Ammon's horn (tissue), 1 donor: ENCODE measurements at regions not wholly inside any gene's neighbourhood (a gene's known extent, or its start where the extent isn't known, plus 50 kb on each side); places are given as distances from the start of the nearest gene placed in this dataset.
"Not testable (repeated sequence)": the region's sequence is repeated elsewhere in the genome, so short reads cannot be mapped to it uniquely, and the experiment has no call there.

Experiments used
- DNase-seq: peaks from one replicate; pipeline ENCODE4 v3.0.0-alpha.2; 2016; ENCODE audit warnings: low spot score

DNA sequence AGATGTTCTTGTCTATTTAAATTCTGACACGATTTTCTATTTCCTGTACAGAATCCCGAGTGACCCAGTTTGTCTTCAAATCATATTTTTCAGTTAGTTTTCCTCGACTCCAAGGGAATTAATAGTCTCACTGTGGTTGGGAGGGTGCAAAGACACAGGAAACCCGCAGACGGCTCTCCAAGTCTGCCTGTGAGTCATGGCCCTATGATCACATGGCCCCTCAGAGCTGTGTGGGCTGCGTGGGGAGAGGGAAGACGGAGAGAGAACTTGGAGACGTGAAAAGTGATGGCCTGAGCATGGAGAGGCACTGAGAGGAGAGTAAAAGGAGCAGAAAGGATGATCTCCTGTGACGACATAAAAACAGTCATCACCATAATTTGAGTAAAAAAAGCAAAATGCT, 989.9 kb downstream of the DCDC2C start:
- DNase-seq: no peak

DNA sequence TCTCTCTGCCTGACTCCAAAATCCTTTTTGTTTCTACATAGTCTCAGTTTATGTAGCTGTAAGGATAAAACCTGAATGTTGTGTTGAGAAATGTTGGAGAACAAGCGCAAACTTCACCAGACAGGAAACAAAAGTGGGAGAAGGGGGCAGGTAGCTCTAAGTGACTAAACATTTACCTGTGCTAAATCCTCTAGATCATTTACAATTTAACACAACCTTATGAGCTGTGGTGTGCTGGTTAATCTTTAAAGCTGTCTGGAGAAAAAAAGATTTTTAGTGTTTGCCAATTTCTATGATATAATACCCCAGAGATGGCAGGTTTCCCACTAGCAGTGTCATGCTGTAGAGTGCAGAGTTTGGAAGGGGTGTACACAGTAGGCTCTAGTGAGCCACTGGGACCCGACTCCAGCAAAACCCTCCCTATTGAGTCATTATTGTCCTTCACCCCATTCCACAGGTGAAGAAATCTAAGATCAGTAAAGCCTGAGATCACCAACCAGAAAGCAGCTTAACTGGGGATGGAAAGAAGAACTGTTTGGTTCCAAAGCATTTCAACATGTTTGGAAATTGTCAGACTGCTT, 992.0 kb downstream of the DCDC2C start:
- no peak for DNase-seq

DNA sequence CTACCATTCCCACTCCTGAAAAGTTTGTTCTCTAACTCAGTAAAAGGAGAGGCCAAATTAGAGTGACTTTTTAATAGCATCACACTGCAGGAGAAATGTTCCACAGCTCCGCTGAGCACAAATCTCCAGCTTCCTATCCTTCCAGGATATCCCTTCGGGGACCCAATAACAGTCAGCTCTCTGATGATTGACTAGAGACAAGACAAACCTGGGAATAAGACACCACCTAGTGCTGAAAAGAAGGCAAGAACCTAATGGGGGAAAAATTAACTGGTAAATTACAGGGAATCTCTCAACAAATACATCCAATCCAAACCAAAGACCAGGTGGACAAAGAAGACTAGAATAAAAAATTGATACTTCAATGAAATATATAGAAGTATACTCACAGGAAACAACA, 977.1 kb upstream of the SOX11 start:
- no peak for DNase-seq

DNA sequence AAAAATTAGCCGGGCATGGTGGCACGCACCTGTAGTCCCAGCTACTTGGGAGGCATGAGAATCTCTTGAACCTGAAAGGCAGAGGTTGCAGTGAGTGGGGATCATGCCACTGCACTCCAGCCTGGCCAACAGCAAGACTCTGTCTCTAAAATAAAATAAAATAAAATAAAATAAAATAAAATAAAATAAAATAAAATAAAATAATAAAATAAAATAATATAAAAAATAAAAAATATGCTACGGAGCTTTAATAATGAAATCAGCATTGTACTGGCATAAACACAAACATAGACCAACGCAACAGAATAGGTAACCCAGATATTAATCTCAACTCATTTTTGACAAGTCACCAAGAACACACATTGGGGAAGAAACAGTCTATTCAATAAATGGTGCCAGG, 973.4 kb upstream of the SOX11 start:
- DNase-seq: no peak

DNA sequence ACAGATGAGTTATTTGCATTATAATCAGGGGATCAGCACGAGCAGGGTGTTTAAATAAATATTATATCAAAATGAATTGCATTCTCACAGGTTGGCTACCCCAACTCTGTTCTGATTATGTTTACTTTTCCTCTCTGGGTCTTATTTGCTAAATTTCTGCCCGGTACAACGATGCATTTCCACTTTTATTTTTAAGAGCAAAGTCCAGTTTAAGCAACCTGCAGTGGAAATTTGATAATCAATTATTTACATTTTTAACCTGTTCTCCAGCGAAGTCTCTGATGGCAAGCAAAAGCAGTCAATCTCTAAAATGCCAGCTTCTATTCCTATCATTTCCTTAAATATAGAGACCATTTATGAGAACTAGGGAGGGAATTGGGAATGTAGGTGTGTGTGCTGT, 966.6 kb upstream of the SOX11 start:
- no peak for DNase-seq

DNA sequence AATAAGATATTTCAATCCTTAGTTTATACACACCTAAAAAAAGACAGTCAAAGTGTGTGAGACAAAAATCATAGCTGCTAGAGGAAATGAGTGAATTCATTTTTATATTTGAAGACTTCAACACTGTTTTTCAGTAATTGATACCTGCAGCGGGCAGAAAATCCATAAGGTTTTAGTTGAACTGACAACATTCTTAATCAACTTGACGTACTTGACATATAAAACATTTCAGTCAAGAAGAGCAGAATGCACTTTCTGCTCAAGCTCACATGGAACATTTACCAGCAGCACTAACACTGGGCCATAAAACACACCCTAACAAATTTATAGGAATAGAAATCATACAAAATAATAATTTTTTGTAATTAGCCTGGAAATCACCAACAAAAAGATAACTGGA, 959.6 kb upstream of the SOX11 start:
- no peak for DNase-seq

DNA sequence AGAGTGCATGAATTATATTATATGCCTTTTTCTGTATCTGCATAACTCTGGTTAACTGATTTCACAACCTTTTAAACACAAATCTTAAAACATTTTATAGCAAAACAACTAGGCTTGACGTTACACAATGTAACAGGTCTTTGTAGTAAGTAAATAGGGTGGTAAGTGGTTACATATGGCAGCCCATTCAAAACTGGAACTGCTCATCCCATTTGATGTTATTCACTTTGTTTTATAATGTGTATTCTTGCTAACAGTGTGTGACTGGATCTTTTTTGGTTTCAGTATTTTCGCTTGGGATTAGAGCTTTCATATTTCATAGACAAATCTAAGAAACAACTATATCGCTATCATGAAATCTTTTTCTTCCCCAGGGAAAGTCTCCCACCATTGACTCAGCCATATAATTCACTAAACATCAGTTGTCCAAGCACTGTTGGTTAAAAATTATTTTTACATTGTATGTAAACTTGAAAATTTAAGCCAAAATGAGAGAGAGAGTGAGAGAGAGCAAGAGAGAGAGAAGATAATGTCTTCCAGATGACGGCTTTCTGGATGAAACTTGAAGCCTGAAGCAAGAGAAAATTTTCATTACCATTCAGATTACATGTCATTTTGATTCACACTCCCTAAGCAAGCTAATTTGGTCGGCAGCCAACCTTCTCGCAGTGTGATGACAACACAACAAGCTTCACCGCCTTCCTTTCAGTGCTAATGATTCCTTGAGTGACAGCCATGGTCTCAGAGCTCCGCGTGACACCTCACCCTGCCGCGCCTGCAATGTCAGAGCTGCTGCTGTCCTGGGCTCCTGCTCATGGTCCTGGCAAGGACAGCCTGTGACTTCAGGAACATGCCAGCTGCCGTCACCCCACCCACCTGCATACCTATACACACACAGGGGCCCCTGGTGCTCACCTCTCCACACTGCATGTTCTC, 946.9 kb upstream of the SOX11 start:
- peak; percentile 45 for DNase-seq

DNA sequence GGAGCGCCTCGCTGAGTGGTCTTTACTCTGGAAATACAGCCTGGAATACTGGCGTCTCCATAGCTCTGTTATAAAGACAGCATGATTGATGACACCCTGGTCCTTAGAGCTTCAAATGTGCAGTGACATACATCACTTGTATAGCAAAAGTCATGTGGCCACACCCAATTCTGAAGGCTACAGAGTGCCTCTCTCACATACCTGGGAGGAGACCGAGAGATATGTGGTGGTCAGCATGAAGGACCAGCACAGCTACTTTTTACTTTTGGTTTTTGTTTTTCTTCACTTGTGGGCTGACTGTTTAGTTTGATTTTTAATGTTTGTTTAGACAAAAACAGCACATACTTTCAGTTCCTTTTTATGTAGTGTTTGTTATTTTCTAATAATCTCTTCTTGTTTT, 938.5 kb upstream of the SOX11 start:
- no peak for DNase-seq

DNA sequence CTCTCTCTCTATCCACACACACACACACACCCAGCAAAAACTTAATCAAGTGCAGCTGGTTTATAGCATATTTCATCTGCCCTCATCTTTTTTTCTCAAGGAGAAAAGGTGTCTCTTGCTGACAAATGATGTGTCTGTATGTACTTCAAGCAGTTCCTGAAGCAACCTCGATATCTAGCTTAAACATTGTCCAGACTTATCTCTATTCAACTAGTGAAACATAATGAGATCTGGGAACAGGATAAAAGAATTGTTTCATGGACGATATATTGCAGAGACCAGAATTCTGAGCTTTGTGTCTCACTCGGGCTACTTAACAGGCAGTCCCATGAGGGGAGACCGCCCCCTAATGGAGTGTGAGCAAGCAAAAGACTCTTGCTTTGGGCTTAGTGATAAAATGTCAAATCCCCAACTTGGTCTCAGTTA, 929.2 kb upstream of the SOX11 start:
- peak; percentile 37 for DNase-seq

DNA sequence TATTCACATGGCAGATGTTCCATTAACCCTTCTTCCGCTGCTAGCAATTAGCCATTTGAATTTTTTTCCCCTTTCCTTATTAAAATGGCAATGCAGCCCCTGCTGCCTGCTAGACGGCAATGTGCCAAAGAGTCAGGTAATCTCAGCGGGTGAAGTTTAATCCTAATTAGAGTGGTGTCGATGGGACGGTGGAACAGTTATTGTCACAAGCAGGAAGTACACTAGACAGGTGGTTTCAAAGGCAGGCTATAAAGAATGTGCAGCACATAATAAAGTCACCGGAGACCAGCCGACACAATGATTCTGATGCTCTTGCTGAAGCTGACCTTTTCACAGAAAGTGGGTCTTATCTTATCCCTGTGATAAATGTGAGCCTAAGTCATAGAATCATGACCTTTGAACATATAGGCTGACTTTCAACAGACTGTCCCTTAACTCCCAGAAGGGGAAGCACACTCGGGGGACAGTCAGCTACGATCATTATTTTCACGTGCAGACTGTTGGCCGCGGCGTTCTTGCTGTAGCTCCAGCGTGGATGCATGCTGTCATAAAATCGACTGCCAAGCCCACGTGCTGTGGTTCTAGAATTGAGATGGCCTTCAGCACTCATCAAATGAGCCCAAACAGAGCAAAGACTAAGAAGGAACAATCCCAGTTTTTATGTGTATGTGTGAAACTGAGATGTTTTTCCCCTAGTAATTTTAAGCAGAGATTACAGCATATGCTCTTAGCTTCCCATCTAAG, 926.2 kb upstream of the SOX11 start:
- DNase-seq: no peak

DNA sequence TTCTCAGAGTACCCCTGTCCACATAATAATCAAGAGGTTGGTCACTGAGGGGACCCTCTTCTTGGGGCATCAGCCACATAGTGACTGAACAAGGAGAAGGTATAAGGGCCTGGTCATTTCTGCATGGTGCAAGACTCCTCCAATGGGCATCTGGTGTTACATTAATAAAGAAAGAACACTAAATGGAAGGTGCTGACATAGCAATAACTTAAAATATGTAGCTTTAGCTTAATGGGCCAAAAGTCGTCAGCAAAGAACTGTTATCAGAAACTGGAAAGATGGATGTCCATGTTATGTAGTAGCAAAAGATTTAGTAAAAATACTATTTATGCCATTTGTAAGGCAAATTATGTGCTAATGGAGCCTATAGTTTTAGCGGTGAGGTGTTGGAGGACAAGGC, 916.5 kb upstream of the SOX11 start:
- DNase-seq: no peak

DNA sequence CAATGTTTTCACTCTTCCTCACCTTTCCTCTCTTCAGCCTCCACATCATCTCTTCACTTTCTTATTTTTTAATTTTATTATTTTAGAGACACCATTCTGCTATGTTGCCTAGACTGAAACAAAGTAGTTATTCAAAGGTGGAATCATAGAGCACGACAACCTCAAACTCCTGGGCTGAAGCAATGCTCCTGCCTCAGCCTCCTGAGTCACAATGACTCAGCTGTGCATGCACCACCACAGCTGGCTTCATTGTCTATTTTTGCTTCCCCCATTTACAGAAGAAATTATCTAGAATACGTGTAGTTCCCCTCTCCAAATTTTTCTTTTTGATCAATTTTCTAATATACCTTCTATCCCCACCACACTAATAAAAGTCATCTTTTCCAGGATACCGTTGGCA, 911.5 kb upstream of the SOX11 start:
- DNase-seq: no peak

DNA sequence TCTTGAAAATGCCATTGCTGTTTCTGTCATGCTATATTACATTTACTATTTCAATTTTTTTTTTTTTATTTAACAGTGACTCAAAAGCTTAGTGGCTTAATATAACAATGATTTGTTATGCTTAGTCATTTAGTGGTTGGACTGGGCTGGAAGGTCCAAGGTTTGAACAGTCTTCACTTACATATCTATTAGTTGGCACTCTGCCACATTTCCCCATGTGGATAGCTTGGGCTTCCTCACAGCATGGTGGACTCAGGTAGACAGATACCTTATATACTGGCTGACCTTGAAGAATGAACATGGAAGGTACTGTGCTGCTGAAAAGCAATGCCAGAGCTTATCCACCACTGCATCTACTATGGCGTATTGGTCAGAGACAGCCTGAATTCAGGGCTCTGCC, 909.5 kb upstream of the SOX11 start:
- DNase-seq: no peak

DNA sequence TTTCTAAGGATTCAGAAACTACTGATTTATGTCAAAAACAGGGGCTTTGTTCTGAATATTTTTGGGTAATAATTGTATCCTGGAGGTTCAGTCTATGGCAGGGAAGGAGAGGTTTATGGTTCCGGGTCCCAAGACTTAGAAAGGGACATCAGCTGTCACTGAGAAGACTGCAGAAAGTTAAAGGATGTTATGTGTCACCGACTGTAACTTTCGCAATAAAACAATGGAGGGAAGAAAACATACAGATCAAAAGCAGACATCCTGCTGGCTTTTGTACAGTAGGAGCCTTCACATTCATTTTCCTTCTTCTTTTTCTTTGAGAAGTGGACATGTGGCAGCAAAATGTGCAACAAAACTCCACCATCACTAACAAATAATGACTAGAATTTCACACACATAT, 900.7 kb upstream of the SOX11 start:
- DNase-seq: no peak

DNA sequence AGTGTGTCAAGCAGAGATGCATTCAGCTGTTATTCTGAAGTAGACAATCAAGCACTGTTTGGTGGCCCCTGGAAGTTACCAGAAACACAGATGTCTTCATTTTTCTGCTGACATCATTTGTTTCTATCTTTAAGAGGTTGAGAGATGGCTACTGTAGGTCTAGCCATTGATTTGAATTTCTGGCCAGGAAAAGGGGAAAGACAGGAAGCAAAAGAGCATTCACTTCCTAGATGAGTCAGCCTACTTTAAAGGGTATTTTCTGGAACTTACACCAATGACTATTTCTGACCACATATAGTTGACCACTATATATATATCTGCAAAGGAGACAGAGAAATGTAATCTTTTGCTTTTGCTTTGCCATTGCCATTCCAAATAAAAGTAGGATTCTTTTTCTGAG, 900.1 kb upstream of the SOX11 start:
- DNase-seq: no peak

DNA sequence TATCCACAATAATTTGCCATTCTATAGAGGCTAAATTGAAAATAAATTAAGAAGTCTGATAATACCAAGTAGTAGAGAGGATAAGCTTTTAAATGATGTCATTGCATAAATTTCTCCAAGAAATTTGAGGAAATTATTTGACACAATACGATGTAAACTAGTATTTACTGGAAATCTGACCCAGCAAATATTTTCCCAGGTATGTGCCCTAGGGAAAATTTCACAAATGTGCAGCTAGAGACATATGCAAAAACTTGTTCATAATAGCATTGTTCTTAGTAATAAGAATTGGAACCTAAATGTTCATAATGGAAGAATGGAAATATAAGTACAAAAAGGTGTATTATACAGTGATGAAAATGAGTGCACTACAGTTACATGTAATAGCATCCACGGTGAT, 888.8 kb upstream of the SOX11 start:
- no peak for DNase-seq

DNA sequence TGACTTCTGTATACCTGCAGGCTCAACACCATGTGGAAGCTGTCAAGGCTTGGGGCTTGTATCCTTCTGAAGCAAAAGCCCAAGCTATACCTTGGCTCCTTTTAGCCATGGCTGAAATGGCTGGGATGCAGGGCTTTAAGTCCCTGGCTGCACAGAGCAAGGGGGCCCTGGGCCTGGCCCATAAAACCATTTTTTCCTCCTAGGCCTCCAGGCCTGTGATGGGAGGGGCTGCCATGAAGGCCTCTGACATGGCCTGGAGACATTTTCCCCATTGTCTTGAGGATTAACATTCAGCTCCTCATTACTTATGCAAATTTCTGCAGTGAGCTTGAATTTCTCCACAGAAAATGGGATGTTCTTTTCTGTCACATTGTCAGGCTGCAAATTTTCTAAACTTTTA, 878.0 kb upstream of the SOX11 start:
- DNase-seq: not testable (repeated sequence)

DNA sequence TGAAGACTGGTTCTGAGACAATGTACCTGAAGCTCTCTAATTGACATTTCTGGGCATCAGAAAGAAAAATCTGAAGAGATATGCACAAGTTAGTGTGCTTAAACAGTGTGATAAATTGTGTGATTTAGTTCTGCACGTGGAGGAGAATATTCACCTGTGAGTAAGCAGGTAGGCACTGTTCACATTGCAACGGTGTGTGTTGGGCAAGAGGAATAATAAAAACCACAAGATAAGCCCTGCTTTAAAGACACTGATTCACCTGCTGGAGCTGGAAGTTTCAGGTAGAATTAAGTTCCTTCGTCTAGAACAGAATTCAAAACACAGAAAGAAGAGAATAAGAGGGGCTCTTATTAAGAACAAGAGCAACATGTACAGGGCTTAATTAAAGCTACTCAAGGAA, 864.3 kb upstream of the SOX11 start:
- no peak for DNase-seq

DNA sequence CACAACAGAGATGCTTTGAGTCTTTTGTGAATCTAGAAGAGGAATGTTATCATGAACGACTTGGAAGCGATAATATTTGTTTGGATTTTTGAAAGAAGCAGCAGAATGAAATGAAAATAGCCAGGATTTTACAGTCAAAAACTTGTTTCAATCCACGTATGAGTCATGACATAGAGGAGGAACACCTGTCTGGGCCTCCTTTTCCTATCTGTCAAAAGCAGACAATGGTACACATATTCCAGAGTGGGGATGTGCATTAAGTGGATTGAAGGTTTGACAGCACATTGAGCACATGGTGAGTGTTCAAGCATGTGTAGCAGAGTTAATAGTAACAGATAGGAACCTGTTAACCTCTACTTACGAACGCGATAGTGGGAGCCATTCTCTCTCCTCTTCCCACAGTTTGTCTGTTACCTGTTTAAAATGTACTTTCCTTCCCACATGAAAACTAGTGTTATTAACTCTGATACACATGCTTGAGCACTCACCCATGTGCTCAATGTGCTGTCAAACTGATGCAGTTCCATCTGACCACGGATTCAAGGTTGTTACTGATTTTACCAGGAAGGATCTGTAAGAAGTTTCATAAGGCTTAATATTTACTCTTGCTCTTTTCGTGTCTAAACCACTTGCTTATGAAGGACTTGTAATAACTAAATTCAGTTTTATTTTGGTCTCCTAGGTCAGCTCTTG, 863.4 kb upstream of the SOX11 start:
- DNase-seq: no peak

DNA sequence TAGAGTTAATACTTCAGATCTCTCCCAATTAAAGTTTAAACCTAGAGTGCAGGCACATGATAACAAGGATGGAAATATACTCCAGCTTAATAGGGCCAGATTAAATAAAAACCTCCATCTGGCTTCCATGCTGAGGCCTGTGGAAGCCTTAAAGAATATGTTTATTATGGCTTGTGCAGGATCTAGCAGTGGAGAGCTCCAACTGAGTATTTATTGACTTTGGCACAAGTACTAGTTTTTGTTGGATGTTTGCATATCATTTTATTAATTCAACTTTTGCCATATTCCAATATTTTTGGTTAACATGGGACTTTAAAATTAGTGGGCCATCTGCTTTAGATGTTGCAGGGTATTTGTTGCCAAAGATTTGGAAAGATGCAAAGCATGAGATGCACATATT, 860.4 kb upstream of the SOX11 start:
- DNase-seq: no peak

DNA sequence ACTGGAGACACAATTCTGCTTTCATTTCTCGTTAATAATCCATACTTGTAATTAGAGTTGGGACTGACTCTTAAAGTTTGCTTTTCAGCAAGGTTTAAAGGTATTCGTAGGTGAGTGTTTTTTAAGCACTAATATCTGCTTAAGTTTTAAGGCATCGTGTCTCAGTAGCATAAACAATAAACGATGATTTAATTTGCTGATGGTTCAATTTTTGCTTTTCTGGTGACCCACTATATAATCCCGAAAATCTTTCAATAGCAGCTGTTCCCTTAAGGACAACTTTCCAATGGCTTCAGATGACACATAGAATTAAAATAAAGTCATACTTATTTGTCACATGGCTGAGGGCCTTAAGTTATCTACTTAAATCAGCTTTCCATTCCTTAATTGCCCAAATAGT, 859.5 kb upstream of the SOX11 start:
- DNase-seq: no peak

DNA sequence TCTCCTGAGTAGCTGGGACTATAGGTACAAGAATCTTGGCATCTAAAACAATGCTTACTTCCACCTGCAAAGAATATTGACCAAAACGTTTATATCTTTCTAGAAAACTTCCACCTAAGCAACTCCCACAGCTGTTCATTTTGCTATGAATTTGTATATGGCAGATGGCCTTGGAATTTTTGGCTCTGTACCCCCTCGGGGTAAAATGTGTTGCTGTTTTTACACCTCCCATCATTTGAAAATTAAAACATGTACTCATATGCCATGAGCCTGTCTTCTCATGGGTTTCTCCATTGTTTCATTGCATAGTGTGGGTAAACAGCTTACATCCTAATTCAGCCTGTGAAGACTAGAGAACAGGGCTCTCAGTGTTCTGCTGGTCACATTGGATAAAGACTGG, 853.6 kb upstream of the SOX11 start:
- DNase-seq: peak; percentile 5

DNA sequence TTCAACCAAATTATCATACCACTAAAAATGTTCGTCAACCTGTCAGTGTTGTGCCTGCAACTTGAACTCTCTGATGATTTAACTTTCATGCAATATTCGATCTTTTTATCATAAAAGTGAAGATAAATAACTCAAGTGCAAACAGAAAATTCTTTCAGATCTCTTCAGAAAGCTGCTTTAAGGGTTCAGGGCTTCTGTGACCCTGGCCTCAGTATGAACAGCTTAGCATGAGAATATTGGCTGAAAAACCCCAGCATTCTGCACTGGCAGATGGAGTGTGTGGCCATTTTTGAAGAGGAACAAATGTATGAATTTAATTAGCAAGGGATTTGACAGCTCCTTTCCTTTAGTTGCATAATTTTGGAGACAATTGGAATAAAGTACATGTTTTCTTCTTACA, 851.4 kb upstream of the SOX11 start:
- DNase-seq: no peak
